ENCODE measurements at regions not wholly inside any gene's neighbourhood (a gene's known extent, or its start where the extent isn't known, plus 50 kb on each side); places are given as distances from the start of the nearest gene placed in this dataset.
"Not testable (repeated sequence)": the region's sequence is repeated elsewhere in the genome, so short reads cannot be mapped to it uniquely, and the experiment has no call there.

DNA sequence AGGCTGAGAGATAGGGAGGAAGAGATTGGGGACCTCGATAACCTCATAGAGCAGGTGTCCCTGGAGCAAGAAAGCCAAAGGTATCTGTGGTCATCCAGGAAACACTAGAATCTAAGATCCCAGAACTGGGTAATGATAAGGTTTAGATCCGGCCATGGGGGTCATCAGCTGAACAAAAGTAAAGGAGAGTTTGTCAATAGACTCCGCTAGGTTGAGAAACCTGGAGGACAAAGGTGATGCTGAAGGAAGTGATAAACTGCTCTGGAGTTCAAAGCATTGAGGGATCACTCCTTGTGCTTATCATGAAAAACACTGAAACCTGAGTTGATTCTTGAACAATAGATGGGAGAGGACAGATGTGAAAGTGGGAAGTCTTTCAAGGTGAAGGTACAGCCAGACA is 59.5 kb upstream of the SLC2A1 start:
- ATAC-seq (no peak), DNase-seq (no peak)
- no peaks in the 10 kb centered on the region for H3K27me3 Mint-ChIP-seq (ENCODE audit: low read depth)
- no peak overlapping the region for H3K4me3 Mint-ChIP-seq
- H3K36me3 Mint-ChIP-seq (ENCODE audit: insufficient read depth) = no peaks in the 10 kb centered on the region
- H3K4me1 Mint-ChIP-seq (ENCODE audit: low read depth) = no peaks in the 10 kb centered on the region
- H3K9me3 Mint-ChIP-seq = no peaks in the 10 kb centered on the region

DNA sequence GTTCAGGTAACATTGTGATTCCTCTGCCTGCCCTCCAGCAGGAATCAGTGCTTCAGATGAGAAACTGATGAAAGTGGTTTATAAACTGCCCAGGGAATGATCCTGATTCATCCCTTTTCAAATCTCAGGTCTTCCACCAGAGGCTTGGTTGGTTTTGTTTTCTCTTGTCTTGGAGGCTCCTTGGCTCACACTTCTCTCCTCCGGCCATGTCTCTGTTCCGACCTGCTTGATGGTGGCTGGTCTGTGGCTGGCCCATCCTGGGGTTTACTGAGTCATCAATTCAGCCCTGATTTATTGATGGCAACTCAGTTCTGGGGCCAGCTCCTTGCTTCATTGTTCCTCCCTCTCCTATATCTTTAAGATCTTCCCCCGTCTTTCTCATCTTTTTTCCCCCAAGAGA is 56.6 kb upstream of the SLC2A1 start:
- ATAC-seq (no peak), DNase-seq (no peak)
- Mint-ChIP-seq H3K27me3 (ENCODE audit: low read depth) (peaks cover 4% of the 10 kb centered on the region), H3K4me1 (ENCODE audit: low read depth) (no peaks in the 10 kb centered on the region), H3K36me3 (ENCODE audit: insufficient read depth) (no peaks in the 10 kb centered on the region), H3K9me3 (no peaks in the 10 kb centered on the region), H3K4me3 (no peak overlapping the region)

DNA sequence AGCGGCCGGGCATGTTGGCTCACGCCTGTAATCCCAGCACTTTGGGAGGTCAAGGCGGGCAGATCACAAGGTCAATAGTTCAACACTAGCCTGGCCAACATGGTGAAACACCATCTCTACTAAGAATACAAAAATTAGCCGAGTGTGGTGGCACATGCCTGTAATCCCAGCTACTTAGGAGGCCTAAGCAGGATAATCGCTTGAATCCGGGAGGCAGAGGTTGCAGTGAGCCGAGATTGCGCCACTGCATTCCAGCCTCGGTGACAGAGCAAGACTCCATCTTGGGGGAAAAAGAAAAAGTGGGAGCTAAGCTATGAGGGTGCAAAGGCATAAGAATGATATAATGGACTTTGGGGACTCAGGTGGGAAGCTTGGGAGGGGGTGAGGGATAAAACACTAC is 55.9 kb upstream of the SLC2A1 start:
- not testable (repeated sequence) for H3K36me3 Mint-ChIP-seq (ENCODE audit: insufficient read depth); DNase-seq; H3K9me3 Mint-ChIP-seq; H3K4me1 Mint-ChIP-seq (ENCODE audit: low read depth); H3K27me3 Mint-ChIP-seq (ENCODE audit: low read depth); ATAC-seq; H3K4me3 Mint-ChIP-seq

DNA sequence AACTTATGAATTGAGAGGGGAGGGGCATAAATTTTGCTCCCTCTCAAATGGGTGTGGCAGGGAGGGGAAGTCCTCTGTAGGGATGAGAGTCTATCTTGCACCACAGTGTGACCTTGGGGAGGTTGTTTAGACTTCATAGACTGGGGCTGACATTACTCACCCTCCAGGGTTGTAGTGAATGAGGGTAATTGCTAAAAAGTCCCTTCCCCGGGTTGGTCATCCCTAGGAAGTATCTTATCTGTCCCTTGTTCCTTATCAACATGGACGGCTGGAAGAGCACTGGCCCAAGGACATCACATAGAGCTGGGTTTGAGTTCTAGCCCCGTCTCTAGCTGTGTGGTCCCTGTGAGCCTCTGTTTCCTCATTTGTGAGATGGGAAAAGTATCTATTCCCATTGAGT is 52.4 kb upstream of the SLC2A1 start:
- Mint-ChIP-seq H3K4me3 (no peak overlapping the region), H3K4me1 (ENCODE audit: low read depth) (no peaks in the 10 kb centered on the region), H3K27me3 (ENCODE audit: low read depth) (peaks cover 4% of the 10 kb centered on the region), H3K9me3 (no peaks in the 10 kb centered on the region), H3K36me3 (ENCODE audit: insufficient read depth) (no peaks in the 10 kb centered on the region)
- ATAC-seq (no peak), DNase-seq (no peak)

DNA sequence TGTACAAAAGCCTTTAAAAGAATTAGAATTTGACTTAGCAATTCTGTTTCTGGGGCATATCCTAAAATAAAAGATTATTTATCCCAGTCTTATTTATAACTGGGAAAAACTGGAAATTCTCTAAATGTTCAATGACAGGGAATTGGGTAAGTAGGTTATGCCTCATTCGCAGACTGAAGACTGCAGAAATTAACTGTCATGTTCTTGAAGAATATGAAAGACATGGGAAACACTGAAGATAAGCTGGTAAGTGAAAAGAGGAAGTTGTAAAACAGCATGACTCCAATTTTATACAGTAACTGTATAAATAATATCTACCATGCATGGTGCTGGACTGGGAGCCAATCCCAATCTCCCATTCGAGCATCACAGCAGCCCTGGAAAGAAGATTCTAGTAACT is 50.6 kb upstream of the SLC2A1 start:
- H3K36me3 Mint-ChIP-seq (ENCODE audit: insufficient read depth) = no peaks in the 10 kb centered on the region
- no peaks in the 10 kb centered on the region for H3K9me3 Mint-ChIP-seq
- no peak for ATAC-seq
- H3K4me3 Mint-ChIP-seq = no peak overlapping the region
- H3K27me3 Mint-ChIP-seq (ENCODE audit: low read depth) = peaks cover 4% of the 10 kb centered on the region
- no peaks in the 10 kb centered on the region for H3K4me1 Mint-ChIP-seq (ENCODE audit: low read depth)
- DNase-seq = no peak

DNA sequence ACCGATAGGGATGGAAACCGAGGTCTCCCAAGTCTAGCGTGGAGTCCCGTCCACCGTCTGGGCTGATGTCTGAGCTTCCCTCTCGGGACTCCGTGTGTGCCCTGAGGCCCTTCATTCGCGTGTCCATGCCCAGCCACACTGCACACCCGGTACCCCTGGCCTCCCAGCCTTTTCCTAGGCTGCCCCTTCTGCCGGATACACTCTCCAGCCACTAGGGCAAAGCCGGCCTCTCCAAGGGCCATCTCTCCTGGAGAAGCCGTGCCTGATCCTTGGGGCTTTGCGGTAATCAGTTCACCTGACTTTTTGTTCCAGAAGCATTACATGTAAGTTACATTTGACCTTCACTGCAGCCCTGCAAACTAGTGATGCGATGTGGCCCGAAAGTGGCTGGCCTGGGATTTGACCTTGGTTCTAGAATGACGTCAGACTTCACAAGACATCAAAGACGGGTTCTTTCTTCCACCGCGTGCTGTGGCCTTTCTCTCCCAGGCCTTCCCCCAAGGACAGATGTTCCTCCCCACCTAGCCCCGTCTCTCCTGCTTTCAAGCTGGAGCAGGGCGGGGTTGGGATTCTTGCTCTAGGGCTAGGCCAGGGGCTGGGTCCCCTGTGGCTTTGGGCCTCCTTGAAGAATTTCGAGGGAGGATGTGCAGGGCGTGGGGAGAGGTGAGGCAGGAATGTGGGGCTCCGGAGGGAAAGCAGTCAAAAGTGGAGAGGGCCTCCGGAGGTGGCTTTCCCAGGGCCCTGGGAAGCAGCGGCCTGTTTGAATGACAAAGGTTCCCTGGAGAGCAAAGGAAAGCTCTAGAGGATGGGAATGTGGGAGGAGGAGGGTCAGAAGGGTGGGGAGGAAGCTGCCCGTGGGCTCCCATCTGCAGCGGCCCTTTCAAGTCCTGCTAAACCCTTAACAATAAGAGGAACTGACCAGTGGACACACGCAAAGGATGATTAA is 49.7 kb upstream of the SLC2A1 start:
- H3K4me1 Mint-ChIP-seq (ENCODE audit: low read depth) = no peaks in the 10 kb centered on the region
- DNase-seq = no peak
- peaks cover 4% of the 10 kb centered on the region for H3K27me3 Mint-ChIP-seq (ENCODE audit: low read depth)
- ATAC-seq = no peak
- H3K36me3 Mint-ChIP-seq (ENCODE audit: insufficient read depth) = no peaks in the 10 kb centered on the region
- no peaks in the 10 kb centered on the region for H3K9me3 Mint-ChIP-seq
- H3K4me3 Mint-ChIP-seq = no peak overlapping the region

Measured in activated T-cell treated with anti-CD3 and anti-CD28 coated beads, Interleukin-2, amount 50 U/mL, for 4 hours (primary cell).